GM18909 (cell line): ENCODE measurements at regions not wholly inside any gene's neighbourhood (a gene's known extent, or its start where the extent isn't known, plus 50 kb on each side); places are given as distances from the start of the nearest gene placed in this dataset.

Experiments
- ATAC-seq: cut with Tn5 transposase; IDR thresholded peaks from one replicate; pipeline ENCODE4 v1.9.1; 2021; ENCODE audit warnings: mild to moderate bottlenecking; ENCODE audit not compliant: unreplicated experiment, poor library complexity

- no peak for ATAC-seq
Measured at GRCh38 chr12:46439793-46440511, 67.4 kb upstream of the SLC38A2 start.

- no peak for ATAC-seq
Measured at GRCh38 chr12:46438719-46439319, 66.2 kb upstream of the SLC38A2 start.

- ATAC-seq = no peak
Measured at GRCh38 chr12:46438256-46438655, 65.7 kb upstream of the SLC38A2 start.

GRCh38 chr12:46437469-46437868 is 64.9 kb upstream of the SLC38A2 start:
- no peak for ATAC-seq

GRCh38 chr12:46436747-46437146 is 64.2 kb upstream of the SLC38A2 start:
- no peak for ATAC-seq

GRCh38 chr12:46435625-46436024 is 63.1 kb upstream of the SLC38A2 start:
- ATAC-seq = no peak

- ATAC-seq = no peak
Measured at GRCh38 chr12:46435029-46435428, 62.5 kb upstream of the SLC38A2 start.

GRCh38 chr12:46433829-46434228 is 61.3 kb upstream of the SLC38A2 start:
- no peak for ATAC-seq

GRCh38 chr12:46432325-46432724 is 59.8 kb upstream of the SLC38A2 start:
- ATAC-seq = no peak

- no peak for ATAC-seq
Measured at GRCh38 chr12:46430340-46430948, 57.9 kb upstream of the SLC38A2 start.
